HT-29 (cell line): ENCODE measurements at regions not wholly inside any gene's neighbourhood (a gene's known extent, or its start where the extent isn't known, plus 50 kb on each side); places are given as distances from the start of the nearest gene placed in this dataset.

Experiments used
- DNase-seq: peaks from one replicate; pipeline ENCODE4 v3.0.0-alpha.2; 2015; ENCODE audit warnings: low spot score

- no peak for DNase-seq
These were observed 1383.7 kb downstream of the C4orf33 start for GRCh38 chr4:130479674-130480073.

GRCh38 chr4:130484826-130485225, 1388.9 kb downstream of the C4orf33 start:
- no peak for DNase-seq

GRCh38 chr4:130485371-130485770, 1389.4 kb downstream of the C4orf33 start:
- no peak for DNase-seq

- DNase-seq: no peak
These were observed 1390.2 kb downstream of the C4orf33 start for GRCh38 chr4:130486186-130486585.

- DNase-seq: no peak
These were observed 1390.9 kb downstream of the C4orf33 start for GRCh38 chr4:130486841-130487240.

- DNase-seq: no peak
These were observed 1414.7 kb downstream of the C4orf33 start for GRCh38 chr4:130510661-130511060.

- DNase-seq: no peak
These were observed 1415.8 kb downstream of the C4orf33 start for GRCh38 chr4:130511776-130512175.

GRCh38 chr4:130524057-130524456, 1428.1 kb downstream of the C4orf33 start:
- DNase-seq: no peak

- no peak for DNase-seq
These were observed 1434.6 kb downstream of the C4orf33 start for GRCh38 chr4:130530505-130530904.

- DNase-seq: no peak
These were observed 1438.7 kb downstream of the C4orf33 start for GRCh38 chr4:130534651-130535050.

GRCh38 chr4:130542953-130543352, 1447.0 kb downstream of the C4orf33 start:
- DNase-seq: no peak

- DNase-seq: no peak
These were observed 1449.2 kb downstream of the C4orf33 start for GRCh38 chr4:130545171-130545570.

- DNase-seq: no peak
These were observed 1449.6 kb downstream of the C4orf33 start for GRCh38 chr4:130545596-130545995.

GRCh38 chr4:130559268-130559667, 1463.3 kb downstream of the C4orf33 start:
- no peak for DNase-seq

GRCh38 chr4:130563185-130563888, 1467.4 kb downstream of the C4orf33 start:
- peak; percentile 38 for DNase-seq

GRCh38 chr4:130563889-130564418, 1468.0 kb downstream of the C4orf33 start:
- no peak for DNase-seq

GRCh38 chr4:130568746-130569145, 1472.8 kb downstream of the C4orf33 start:
- no peak for DNase-seq

GRCh38 chr4:130573742-130574141, 1477.8 kb downstream of the C4orf33 start:
- DNase-seq: no peak

GRCh38 chr4:130574215-130574614, 1478.3 kb downstream of the C4orf33 start:
- no peak for DNase-seq

- no peak for DNase-seq
These were observed 1480.3 kb downstream of the C4orf33 start for GRCh38 chr4:130576218-130576617.

- no peak for DNase-seq
These were observed 1495.1 kb downstream of the C4orf33 start for GRCh38 chr4:130591091-130591490.

- no peak for DNase-seq
These were observed 1504.8 kb downstream of the C4orf33 start for GRCh38 chr4:130600706-130601105.

GRCh38 chr4:130603043-130603442, 1507.1 kb downstream of the C4orf33 start:
- no peak for DNase-seq

- DNase-seq: no peak
These were observed 1512.2 kb downstream of the C4orf33 start for GRCh38 chr4:130608121-130608520.
